Keratinocyte (primary cell): ENCODE measurements at regions not wholly inside any gene's neighbourhood (a gene's known extent, or its start where the extent isn't known, plus 50 kb on each side); places are given as distances from the start of the nearest gene placed in this dataset.

Experiments
- DNase-seq: peaks from one replicate; pipeline ENCODE4 v3.0.0-alpha.2; 2011; ENCODE audit warnings: low read depth, missing footprints, low spot score
- FAIRE-seq: peaks from 2 replicates; lab custom pipeline; 2011; peaks lifted over from hg19 to GRCh38; lab: Jason Lieb, UNC
- H2AFZ ChIP-seq: 2 replicates; pipeline ENCODE4 v1.6.0; 2012; ENCODE audit warnings: low read length, control low read depth, inconsistent platforms; ENCODE audit not compliant: control insufficient read depth
- H3K27ac ChIP-seq: 2 replicates; pipeline ENCODE4 v1.5.1; 2011; ENCODE audit warnings: low read length; ENCODE audit not compliant: control insufficient read depth, insufficient read depth
- H3K27me3 ChIP-seq: 3 replicates; pipeline ENCODE4 v1.6.0; 2011; ENCODE audit warnings: low read length; ENCODE audit not compliant: control insufficient read depth, insufficient read depth; ENCODE audit errors: extremely low read depth
- H3K36me3 ChIP-seq, 2 experiments: 2 replicates in 1 of 2; 3 replicates in 1 of 2; pipeline ENCODE4 v1.5.1; 2011; ENCODE audit warnings: low read length in 2 of 2, mild to moderate bottlenecking in 1 of 2; ENCODE audit not compliant: control insufficient read depth in 2 of 2, insufficient read depth in 2 of 2; ENCODE audit errors: extremely low read depth in 1 of 2
- H3K4me1 ChIP-seq: 3 replicates; pipeline ENCODE4 v1.5.1; 2011; ENCODE audit warnings: low read length; ENCODE audit not compliant: control insufficient read depth, insufficient read depth; ENCODE audit errors: extremely low read depth
- H3K4me2 ChIP-seq: 3 replicates; pipeline ENCODE4 v1.6.0; 2011; ENCODE audit warnings: low read depth, low read length; ENCODE audit not compliant: control insufficient read depth, insufficient read depth; ENCODE audit errors: extremely low read depth
- H3K4me3 ChIP-seq, 3 experiments: fragments of 200-600 bp in 1 of 3; sonication (generic) in 1 of 3; 2 replicates in 2 of 3; 3 replicates in 1 of 3; pipeline ENCODE4 v1.5.1; 2011 to 2016; ENCODE audit warnings: low read length in 3 of 3, mild to moderate bottlenecking in 3 of 3, control low read depth in 2 of 3, inconsistent platforms in 1 of 3, low read depth in 1 of 3, mixed read lengths in 1 of 3, mixed run types in 1 of 3, moderate library complexity in 1 of 3; ENCODE audit not compliant: control insufficient read depth in 2 of 3, insufficient read depth in 2 of 3; ENCODE audit errors: extremely low read depth in 1 of 3
- H3K79me2 ChIP-seq: 2 replicates; pipeline ENCODE4 v1.6.0; 2012; ENCODE audit warnings: low read length; ENCODE audit not compliant: control insufficient read depth, insufficient read depth
- H3K9ac ChIP-seq: 3 replicates; pipeline ENCODE4 v1.6.0; 2011; ENCODE audit warnings: low read length; ENCODE audit not compliant: control insufficient read depth, insufficient read depth; ENCODE audit errors: extremely low read depth
- H3K9me1 ChIP-seq: 3 replicates; pipeline ENCODE4 v1.6.0; 2011; ENCODE audit warnings: low read length; ENCODE audit not compliant: control insufficient read depth, insufficient read depth; ENCODE audit errors: extremely low read depth
- H3K9me3 ChIP-seq: 2 replicates; pipeline ENCODE4 v1.5.1; 2012; ENCODE audit warnings: low read depth, low read length; ENCODE audit not compliant: control insufficient read depth
- H4K20me1 ChIP-seq: 3 replicates; pipeline ENCODE4 v1.6.0; 2011; ENCODE audit warnings: low read length; ENCODE audit not compliant: control insufficient read depth, insufficient read depth; ENCODE audit errors: extremely low read depth
- EZH2 ChIP-seq: IDR thresholded peaks from one replicate; pipeline ENCODE4 v1.6.1; 2012; ENCODE audit warnings: inconsistent platforms, mild to moderate bottlenecking, low read length, moderate library complexity
- dilution Hi-C: fragments of 300-500 bp; cut with MboI; formaldehyde crosslinking; loops from one replicate; pipeline ENCODE4 v1.7.0; 2020; ENCODE audit warnings: low sequenced_read_pairs; ENCODE audit not compliant: extremely low pct_ligation_motif_present
- TF ChIP-seq, protein P1 (sequence below), 3 experiments: IDR thresholded peaks in 1 of 3; conservative IDR thresholded peaks in 1 of 3; optimal IDR thresholded peaks in 1 of 3; 2 replicates in 2 of 3; 3 replicates in 1 of 3; pipeline versions ENCODE3 to v1.5.1; 2011; ENCODE audit warnings: low read length in 3 of 3, mild to moderate bottlenecking in 3 of 3, moderate library complexity in 2 of 3, control low read depth in 1 of 3, inconsistent platforms in 1 of 3; ENCODE audit not compliant: insufficient read depth in 2 of 3; ENCODE audit errors: extremely low read depth in 1 of 3

GRCh38 chr19:5396096-5396939 lies 55.7 kb upstream of the PTPRS start:
- Histone ChIP-seq H3K27me3 (peaks cover 48% of the 10 kb centered on the region), H4K20me1 (no peaks in the 10 kb centered on the region)
- dilution Hi-C loops: no loop called here

GRCh38 chr19:5396963-5397362 lies 56.4 kb upstream of the PTPRS start:
- H3K79me2 ChIP-seq: no peaks in the 10 kb centered on the region
- no peaks in the 10 kb centered on the region for H3K9me3 ChIP-seq
- H3K4me2 ChIP-seq: no peak overlapping the region
- no peak overlapping the region for H3K4me3 ChIP-seq
- no peak overlapping the region for H2AFZ ChIP-seq
- H4K20me1 ChIP-seq: no peaks in the 10 kb centered on the region
- H3K36me3 ChIP-seq: no peaks in the 10 kb centered on the region
- DNase-seq: no peak
- no peak for FAIRE-seq
- no peaks in the 10 kb centered on the region for H3K9me1 ChIP-seq
- H3K9ac ChIP-seq: no peak overlapping the region
- no peaks in the 10 kb centered on the region for H3K4me1 ChIP-seq
- no peak overlapping the region for H3K27ac ChIP-seq
- dilution Hi-C loops: no loop called here
- H3K27me3 ChIP-seq: peaks cover 48% of the 10 kb centered on the region
- TF ChIP-seq, protein P1, sequence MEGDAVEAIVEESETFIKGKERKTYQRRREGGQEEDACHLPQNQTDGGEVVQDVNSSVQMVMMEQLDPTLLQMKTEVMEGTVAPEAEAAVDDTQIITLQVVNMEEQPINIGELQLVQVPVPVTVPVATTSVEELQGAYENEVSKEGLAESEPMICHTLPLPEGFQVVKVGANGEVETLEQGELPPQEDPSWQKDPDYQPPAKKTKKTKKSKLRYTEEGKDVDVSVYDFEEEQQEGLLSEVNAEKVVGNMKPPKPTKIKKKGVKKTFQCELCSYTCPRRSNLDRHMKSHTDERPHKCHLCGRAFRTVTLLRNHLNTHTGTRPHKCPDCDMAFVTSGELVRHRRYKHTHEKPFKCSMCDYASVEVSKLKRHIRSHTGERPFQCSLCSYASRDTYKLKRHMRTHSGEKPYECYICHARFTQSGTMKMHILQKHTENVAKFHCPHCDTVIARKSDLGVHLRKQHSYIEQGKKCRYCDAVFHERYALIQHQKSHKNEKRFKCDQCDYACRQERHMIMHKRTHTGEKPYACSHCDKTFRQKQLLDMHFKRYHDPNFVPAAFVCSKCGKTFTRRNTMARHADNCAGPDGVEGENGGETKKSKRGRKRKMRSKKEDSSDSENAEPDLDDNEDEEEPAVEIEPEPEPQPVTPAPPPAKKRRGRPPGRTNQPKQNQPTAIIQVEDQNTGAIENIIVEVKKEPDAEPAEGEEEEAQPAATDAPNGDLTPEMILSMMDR (optimal IDR thresholded peaks at IDR 0.05 in 1 of 3, IDR thresholded peaks at IDR 0.05 in 1 of 3, conservative IDR thresholded peaks at IDR 0.05 in 1 of 3; ENCODE audit: extremely low read depth in 1 of 3, insufficient read depth in 2 of 3, low read length in 3 of 3): no peak
- TF ChIP-seq EZH2: no peak

More at GRCh38 chr19:5396096-5396939, 55.7 kb upstream of the PTPRS start:
- FAIRE-seq (no peak), DNase-seq (no peak)
- H3K36me3 ChIP-seq: no peaks in the 10 kb centered on the region
- H3K9me3 ChIP-seq: no peaks in the 10 kb centered on the region
- no peak overlapping the region for H3K9ac ChIP-seq
- no peak for TF ChIP-seq EZH2
- TF ChIP-seq, protein P1 (optimal IDR thresholded peaks at IDR 0.05 in 1 of 3, IDR thresholded peaks at IDR 0.05 in 1 of 3, conservative IDR thresholded peaks at IDR 0.05 in 1 of 3; ENCODE audit: extremely low read depth in 1 of 3, insufficient read depth in 2 of 3, low read length in 3 of 3): no peak
- H2AFZ ChIP-seq: no peak overlapping the region
- no peak overlapping the region for H3K4me2 ChIP-seq
- no peaks in the 10 kb centered on the region for H3K4me1 ChIP-seq
- H3K4me3 ChIP-seq: no peak overlapping the region
- no peak overlapping the region for H3K27ac ChIP-seq
- H3K9me1 ChIP-seq: no peaks in the 10 kb centered on the region
- H3K79me2 ChIP-seq: no peaks in the 10 kb centered on the region
